GM12878 (cell line): ENCODE measurements at regions not wholly inside any gene's neighbourhood (a gene's known extent, or its start where the extent isn't known, plus 50 kb on each side); places are given as distances from the start of the nearest gene placed in this dataset.

Experiments used
- E2F8 ChIP-seq: fragments of 450-650 bp; IDR thresholded peaks from 2 replicates; pipeline ENCODE4 v1.6.1; 2018; ENCODE audit warnings: mild to moderate bottlenecking, low read depth, moderate library complexity; ENCODE audit not compliant: partially characterized antibody
- LARP7 ChIP-seq: fragments of 450-650 bp; IDR thresholded peaks from 2 replicates; pipeline ENCODE4 v1.6.1; 2017; ENCODE audit warnings: mild to moderate bottlenecking
- MYC ChIP-seq: IDR thresholded peaks from 2 replicates; pipeline ENCODE4 v1.6.1; 2011; ENCODE audit warnings: mild to moderate bottlenecking, low read length, moderate library complexity, inconsistent platforms; ENCODE audit not compliant: insufficient read depth, insufficient replicate concordance, insufficient read length, severe bottlenecking
- RB1 ChIP-seq: fragments of 450-650 bp; formaldehyde crosslinking; IDR thresholded peaks from 2 replicates; pipeline ENCODE4 v1.6.1; 2017; ENCODE audit warnings: mild to moderate bottlenecking, borderline replicate concordance
- SREBF1 ChIP-seq: IDR thresholded peaks from 2 replicates; pipeline ENCODE4 v1.6.1; 2012; ENCODE audit warnings: mild to moderate bottlenecking, low read length
- STAT3 ChIP-seq: IDR thresholded peaks from 2 replicates; pipeline ENCODE4 v1.6.1; 2011; ENCODE audit warnings: low read depth, low read length, improper control_type of control experiment
- USF2 ChIP-seq: IDR thresholded peaks from 2 replicates; pipeline ENCODE4 v1.6.1; 2011; ENCODE audit warnings: low read depth, low read length, improper control_type of control experiment, borderline replicate concordance
- ZBTB33 ChIP-seq: fragments of 450-650 bp; IDR thresholded peaks from 2 replicates; pipeline ENCODE4 v1.6.1; 2017; ENCODE audit warnings: mild to moderate bottlenecking

GRCh38 chr6:170112583-170112860 is 178.4 kb downstream of the DLL1 start (continued):
- TF ChIP-seq MYC = no peak
- TF ChIP-seq E2F8 = no peak
- no peak for TF ChIP-seq STAT3
- TF ChIP-seq LARP7 = no peak
- no peak for TF ChIP-seq ZBTB33
- TF ChIP-seq SREBF1 = no peak
- no peak for TF ChIP-seq RB1
- TF ChIP-seq USF2 = no peak
